GM19468 (cell line): ENCODE measurements at regions not wholly inside any gene's neighbourhood (a gene's known extent, or its start where the extent isn't known, plus 50 kb on each side); places are given as distances from the start of the nearest gene placed in this dataset.

ENCODE experiments used
- ATAC-seq: cut with Tn5 transposase; IDR thresholded peaks from one replicate; pipeline ENCODE4 v1.9.1; 2021; ENCODE audit warnings: mild to moderate bottlenecking, moderate library complexity, moderate number of reproducible peaks; ENCODE audit not compliant: unreplicated experiment; ENCODE audit errors: extremely low read depth

GRCh38 chr15:58269455-58270414, 131.6 kb downstream of the AQP9 start:
- no peak for ATAC-seq

DNA sequence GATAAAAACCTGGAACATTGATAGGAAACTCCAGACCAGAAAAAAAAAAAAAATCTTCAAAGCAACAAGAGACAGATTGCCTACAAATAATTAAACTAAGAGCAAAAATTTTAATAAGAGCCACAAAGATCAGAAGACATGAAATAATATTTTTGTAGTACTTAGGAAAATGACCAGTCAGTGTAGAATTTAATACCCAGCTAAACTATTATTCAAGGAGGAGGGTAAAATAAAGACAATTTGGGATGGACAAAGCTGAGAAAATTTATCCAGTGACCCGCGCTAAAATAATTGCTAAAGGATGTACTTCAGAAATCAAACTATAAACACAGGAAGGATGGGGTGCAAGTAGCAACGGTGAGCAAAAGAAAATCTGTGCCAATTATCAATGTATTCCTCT, 133.2 kb downstream of the AQP9 start:
- no peak for ATAC-seq

DNA sequence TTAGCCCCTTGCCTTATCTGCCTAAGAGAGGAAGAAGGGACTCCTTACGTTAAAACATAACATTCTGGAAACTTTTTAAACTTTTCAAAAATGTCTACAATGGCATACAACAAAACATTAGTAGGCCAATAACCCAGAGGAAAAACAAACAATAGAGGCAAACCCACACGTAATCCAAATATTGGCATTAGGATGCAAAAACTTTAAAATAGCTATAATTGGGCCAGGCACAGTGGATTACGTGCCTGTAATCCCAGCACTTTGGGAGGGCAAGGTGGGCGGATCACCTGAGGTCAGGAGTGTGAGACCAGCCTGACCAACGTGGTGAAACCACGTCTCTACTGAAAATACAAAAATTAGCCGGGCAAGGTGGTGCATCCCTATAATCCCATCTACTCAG, 134.9 kb downstream of the AQP9 start:
- no peak for ATAC-seq

GRCh38 chr15:58274885-58275284, 136.7 kb downstream of the AQP9 start:
- no peak for ATAC-seq

DNA sequence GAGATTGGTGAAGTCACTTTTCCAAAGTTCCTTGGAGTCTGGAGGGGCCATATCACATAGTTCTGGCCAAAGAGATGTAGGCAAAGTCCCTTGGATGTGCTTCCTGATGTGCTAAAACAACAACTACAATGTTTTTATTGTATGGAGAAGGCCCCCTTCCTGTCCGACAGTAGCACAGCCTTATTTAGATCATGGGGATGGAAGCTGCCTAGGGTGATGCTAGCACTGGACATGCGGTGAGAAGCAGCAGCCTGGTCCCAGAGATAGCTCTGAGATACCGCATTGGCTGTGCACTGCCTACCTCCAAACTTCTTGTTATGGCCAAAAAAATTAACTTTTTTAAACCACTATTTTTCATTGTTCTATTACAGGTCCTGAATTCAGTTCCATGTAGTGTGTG, 137.6 kb downstream of the AQP9 start:
- no peak for ATAC-seq

DNA sequence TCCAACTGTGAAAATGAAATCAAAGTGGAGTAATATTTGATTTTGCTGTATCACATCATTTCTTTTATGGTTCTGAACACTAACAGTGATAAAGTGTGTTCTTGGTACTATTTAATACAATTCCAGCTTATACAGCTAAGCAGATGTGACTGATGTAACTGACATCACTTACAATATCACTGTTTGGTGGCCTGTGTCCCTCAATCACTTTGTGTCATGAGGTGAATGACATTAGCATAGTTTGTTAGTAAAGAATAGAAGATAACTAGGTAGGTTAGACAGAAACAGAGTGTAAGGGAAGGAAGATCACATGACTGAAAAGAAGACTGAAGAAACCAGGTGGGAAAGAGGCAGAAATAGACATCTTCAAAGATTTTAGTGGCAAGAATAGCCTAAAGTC, 138.7 kb downstream of the AQP9 start:
- ATAC-seq = no peak

DNA sequence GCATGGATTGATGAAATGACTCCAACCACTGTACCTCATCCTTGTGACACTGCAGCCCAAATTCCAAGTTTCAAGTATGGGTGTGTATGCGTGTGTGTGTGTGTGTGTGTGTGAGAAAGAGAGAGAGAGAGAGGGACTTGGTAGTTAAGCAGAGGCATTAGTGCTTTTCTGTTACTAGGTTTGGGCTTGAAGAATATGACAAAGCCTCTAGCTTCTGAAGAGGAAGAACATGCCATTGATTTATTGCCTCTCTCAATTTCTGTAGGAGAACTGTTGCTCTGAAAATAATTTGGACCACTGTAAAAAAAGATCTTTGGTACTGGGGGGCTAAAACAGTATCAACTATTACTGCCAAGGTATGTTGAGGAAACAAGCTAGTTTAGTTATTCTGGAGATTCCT, 139.2 kb downstream of the AQP9 start:
- no peak for ATAC-seq

GRCh38 chr15:58279106-58279505, 140.9 kb downstream of the AQP9 start:
- ATAC-seq = no peak

DNA sequence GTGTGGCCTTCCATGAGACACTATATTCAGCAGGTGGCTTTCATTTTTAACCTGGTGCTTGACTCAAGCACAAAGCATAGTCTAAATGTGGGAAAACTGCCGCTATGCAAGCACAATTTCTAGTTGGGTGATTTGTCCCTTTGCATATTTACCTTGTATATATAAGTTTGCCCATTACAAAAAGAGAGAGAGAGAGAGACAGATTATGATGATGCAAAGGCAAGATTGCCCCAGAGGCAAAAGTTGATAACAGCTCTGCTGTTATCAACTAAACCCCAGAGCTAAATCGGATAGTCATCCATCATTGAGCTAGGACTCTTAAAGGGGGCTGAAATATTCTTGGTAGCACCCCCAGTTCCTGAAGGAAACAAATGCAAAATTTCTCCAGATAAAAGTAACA, 141.5 kb downstream of the AQP9 start:
- no peak for ATAC-seq

GRCh38 chr15:58282060-58282708, 144.0 kb downstream of the AQP9 start:
- no peak for ATAC-seq

- no peak for ATAC-seq
Measured at GRCh38 chr15:58283302-58283701, 145.1 kb downstream of the AQP9 start.

GRCh38 chr15:58284293-58284692, 146.1 kb downstream of the AQP9 start:
- ATAC-seq = no peak

GRCh38 chr15:58285212-58285920, 146.4 kb upstream of the LIPC start:
- ATAC-seq = no peak

DNA sequence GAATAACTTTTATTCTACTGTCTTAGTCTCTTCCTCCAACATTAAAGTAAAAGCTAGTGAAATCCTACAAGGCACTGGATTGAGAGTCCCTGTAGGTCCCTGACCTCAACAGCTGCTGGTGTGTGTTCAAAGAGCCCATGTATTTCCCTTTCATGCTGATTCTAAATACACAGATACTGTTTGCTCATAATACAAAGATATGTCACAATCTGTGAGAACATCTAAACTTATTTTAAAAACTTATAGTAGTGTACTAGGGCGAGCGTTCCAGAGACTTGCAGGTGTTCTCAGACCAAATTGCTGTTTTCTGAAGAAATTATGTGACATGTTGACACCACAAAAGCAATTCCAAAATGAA, 145.9 kb upstream of the LIPC start:
- no peak for ATAC-seq

- no peak for ATAC-seq
Measured at GRCh38 chr15:58286523-58286922, 145.3 kb upstream of the LIPC start.

DNA sequence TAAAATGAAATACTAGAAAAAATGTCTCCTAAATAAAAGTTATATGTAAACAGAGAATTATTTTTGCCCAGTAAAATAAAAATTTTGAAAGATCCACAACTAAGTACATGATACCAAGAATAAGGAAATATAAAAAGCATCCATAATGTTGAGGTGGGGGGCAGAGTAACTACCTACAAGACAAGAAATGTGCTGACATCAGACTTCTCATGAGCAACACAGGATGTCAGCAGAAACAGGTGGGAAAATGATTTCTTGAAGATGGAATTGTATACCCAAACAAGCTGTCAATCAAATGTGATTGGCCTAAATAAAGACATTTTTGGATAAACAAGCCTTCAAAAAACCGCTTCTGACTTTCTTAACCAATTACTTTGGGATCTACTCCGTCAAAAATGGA, 143.9 kb upstream of the LIPC start:
- ATAC-seq = no peak

DNA sequence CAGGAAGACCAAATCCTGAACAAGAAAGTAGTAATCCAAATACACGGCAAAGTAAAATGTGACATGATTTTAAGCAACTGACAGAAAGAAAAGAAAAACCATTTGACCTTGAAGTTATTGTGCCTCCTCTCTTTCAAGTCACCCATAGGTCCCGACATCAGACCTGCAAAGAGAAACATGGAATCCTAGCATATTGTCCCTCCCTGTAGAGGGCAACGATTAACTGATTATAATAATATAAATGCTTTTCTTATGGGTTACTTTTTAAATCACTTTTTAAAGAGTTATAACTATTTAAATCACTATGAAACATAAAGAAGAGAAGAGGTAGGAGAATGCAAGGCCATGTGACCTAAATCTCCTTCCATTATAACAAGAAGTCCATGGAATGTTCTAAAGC, 143.2 kb upstream of the LIPC start:
- no peak for ATAC-seq

GRCh38 chr15:58291848-58292247, 139.9 kb upstream of the LIPC start:
- no peak for ATAC-seq

- no peak for ATAC-seq
Measured at GRCh38 chr15:58292751-58293175, 139.0 kb upstream of the LIPC start.

DNA sequence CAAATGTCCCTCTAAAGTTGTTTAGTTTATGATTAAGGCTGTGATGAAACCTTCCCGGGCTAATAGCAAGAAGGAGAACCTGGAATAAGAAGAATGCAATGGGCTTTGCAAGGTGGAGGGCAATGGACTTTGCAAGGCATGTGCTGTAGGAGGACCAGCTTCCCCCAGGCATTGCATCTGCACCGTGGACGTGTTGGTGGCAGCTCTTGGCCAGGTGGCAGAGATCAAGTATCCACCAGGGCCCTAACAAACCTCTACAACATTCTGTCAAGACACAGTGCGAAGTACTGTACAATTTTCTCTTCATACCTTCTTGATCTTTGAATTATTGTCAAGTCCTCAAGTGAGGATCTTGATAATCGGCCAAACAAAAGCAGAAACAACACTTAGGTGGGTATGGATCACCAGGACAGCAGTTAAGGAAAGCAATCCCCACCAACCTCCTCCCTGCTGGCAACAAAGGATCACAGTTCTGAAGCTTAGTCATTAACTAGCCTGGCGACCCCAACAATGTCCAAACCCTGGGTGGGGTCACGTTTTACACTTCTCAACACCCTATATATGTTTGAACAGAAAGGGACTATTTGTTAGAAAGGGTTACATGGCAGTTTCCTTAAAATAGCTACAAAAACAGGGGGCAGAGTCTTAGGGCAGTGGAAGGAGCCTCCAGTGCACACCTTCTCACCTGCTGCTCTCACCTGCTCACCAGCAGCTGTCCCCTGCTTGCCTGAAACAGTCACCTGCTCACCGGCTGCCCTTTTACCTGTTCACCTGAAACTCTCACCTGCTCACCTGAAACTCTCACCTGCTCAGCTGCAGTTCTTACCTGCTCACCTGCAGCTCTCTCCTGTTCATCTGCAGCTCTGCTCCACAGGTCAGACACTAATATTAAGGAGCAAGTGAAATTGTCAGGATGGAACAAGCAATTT, 137.9 kb upstream of the LIPC start:
- ATAC-seq = no peak
